ENCODE measurements at regions not wholly inside any gene's neighbourhood (a gene's known extent, or its start where the extent isn't known, plus 50 kb on each side); places are given as distances from the start of the nearest gene placed in this dataset.

DNA sequence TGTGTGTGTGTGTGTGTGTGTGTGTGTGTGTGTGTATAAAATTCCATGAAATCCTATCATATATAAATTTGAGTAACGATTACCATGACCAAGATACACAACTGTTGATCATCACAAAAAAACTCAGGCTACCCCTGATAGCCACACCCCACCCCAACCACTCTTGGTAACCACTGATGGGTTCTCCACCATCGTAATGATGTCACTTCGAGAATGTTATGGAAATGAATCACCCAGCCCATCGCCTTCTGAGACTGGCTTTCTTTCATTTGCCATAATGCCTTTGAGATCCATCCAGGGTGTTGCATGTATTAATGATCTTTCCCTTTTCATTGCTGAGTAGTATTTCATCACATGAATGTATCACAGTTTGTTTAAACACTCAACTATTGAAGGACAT, 496.0 kb downstream of the MIAT start:
- peaks cover 0 to 11% (median 0%) of the 10 kb centered on the region in 3 donors for H3K27me3 ChIP-seq
- intact Hi-C loops (cut with DNase I; ENCODE audit: low total_unique reads): no loop called here

DNA sequence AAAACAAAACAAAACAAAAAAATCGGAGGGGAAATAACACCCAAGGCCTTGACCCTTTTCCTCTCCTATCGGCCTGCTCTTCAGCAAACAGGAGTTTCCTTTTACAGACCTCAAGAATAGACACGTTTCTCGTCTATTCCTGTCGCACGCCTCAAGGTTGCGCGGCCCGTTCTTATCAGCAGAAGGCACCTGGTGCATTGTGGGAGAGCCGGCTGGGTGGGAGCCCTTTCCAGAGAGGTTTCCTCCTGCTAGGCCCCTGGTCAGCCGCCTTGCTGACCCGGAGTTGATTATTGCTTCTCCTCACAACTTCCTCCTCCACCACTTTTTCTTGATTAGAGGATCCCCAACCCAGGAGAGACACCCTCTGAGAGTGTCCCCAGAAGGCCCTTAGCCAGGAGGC, 497.3 kb downstream of the MIAT start:
- Histone ChIP-seq H3K27me3 (peaks cover 0 to 14% (median 0%) of the 10 kb centered on the region in 3 donors), H3K36me3 (no peaks in the 10 kb centered on the region), H3K4me1 (peaks cover 0 to 12% (median 5%) of the 10 kb centered on the region in 4 donors), H3K9me3 (no peaks in the 10 kb centered on the region), H3K27ac (no peak overlapping the region), H3K4me3 (no peak overlapping the region)
- WGBS, 5 donors: 18 to 32% (median 25%) methylated on average over 12 of the region's 12 CpGs
- peak in 1 of 2 donors; percentile 59 for DNase-seq
- intact Hi-C loops (cut with DNase I; ENCODE audit: low total_unique reads): no loop called here
- TF ChIP-seq, protein P1, sequence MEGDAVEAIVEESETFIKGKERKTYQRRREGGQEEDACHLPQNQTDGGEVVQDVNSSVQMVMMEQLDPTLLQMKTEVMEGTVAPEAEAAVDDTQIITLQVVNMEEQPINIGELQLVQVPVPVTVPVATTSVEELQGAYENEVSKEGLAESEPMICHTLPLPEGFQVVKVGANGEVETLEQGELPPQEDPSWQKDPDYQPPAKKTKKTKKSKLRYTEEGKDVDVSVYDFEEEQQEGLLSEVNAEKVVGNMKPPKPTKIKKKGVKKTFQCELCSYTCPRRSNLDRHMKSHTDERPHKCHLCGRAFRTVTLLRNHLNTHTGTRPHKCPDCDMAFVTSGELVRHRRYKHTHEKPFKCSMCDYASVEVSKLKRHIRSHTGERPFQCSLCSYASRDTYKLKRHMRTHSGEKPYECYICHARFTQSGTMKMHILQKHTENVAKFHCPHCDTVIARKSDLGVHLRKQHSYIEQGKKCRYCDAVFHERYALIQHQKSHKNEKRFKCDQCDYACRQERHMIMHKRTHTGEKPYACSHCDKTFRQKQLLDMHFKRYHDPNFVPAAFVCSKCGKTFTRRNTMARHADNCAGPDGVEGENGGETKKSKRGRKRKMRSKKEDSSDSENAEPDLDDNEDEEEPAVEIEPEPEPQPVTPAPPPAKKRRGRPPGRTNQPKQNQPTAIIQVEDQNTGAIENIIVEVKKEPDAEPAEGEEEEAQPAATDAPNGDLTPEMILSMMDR (IDR thresholded peaks at IDR 0.05): no peak
- no peak for TF ChIP-seq EP300 (IDR thresholded peaks at IDR 0.05)
- no peak for TF ChIP-seq POLR2A (IDR thresholded peaks at IDR 0.05)
- no peak for TF ChIP-seq POLR2AphosphoS5 (IDR thresholded peaks at IDR 0.05)

More for the DNA sequence above, 496.0 kb downstream of the MIAT start:
- Histone ChIP-seq H3K9me3 (no peaks in the 10 kb centered on the region), H3K36me3 (no peaks in the 10 kb centered on the region), H3K4me3 (no peak overlapping the region), H3K4me1 (peaks cover 0 to 12% (median 5%) of the 10 kb centered on the region in 4 donors), H3K27ac (no peak overlapping the region)
- TF ChIP-seq, protein P1 (IDR thresholded peaks at IDR 0.05): no peak
- TF ChIP-seq EP300 (IDR thresholded peaks at IDR 0.05): no peak
- TF ChIP-seq POLR2AphosphoS5 (IDR thresholded peaks at IDR 0.05): no peak
- TF ChIP-seq POLR2A (IDR thresholded peaks at IDR 0.05): no peak
- no peak for DNase-seq
- WGBS, 5 donors: 94 to 100% (median 96%) methylated on average over 4 of the region's 4 CpGs

DNA sequence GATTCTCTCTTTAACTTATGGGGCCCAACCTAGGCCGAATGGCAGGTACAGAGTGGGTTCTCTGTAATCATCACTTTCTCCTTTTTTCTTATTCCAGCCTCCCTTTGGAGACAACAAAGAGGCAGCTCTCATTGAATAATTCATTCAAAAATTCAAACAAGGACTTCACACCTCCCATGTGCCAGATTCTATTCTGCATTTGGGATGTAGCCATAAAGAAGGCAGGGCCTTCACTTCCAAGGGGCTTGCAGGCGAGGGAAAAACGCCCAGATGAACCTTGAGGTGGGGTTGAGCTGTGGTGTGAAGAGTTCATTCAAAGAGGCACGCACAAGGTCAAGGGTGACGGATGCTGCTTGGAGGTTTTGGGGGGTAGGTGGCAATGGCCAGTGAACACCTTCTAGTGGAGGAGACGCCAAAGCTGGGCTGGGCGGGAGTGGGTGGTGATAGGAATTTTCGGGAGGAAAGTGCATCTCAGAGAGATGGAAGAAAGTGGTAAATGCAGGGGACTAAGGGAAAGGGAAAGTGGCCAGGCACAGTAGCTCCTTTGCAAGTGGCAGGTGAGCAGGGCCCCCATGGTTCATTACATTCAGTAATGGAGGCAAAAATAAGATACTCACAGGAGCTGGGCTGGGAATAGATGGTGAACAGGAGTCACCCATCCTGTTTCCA, 499.6 kb downstream of the MIAT start:
- Histone ChIP-seq H3K27ac (no peak overlapping the region), H3K4me1 (no peaks in the 10 kb centered on the region), H3K4me3 (no peak overlapping the region), H3K36me3 (no peaks in the 10 kb centered on the region), H3K27me3 (peaks cover 0 to 18% (median 0%) of the 10 kb centered on the region in 3 donors), H3K9me3 (no peaks in the 10 kb centered on the region)
- WGBS, 5 donors: 84 to 91% (median 89%) methylated on average over 8 of the region's 8 CpGs
- TF ChIP-seq POLR2AphosphoS5 (IDR thresholded peaks at IDR 0.05) (no peak), POLR2A (IDR thresholded peaks at IDR 0.05) (no peak), EP300 (IDR thresholded peaks at IDR 0.05) (no peak)
- TF ChIP-seq, protein P1 (IDR thresholded peaks at IDR 0.05): no peak
- DNase-seq: no peak
- intact Hi-C loops (cut with DNase I; ENCODE audit: low total_unique reads): no loop called here

DNA sequence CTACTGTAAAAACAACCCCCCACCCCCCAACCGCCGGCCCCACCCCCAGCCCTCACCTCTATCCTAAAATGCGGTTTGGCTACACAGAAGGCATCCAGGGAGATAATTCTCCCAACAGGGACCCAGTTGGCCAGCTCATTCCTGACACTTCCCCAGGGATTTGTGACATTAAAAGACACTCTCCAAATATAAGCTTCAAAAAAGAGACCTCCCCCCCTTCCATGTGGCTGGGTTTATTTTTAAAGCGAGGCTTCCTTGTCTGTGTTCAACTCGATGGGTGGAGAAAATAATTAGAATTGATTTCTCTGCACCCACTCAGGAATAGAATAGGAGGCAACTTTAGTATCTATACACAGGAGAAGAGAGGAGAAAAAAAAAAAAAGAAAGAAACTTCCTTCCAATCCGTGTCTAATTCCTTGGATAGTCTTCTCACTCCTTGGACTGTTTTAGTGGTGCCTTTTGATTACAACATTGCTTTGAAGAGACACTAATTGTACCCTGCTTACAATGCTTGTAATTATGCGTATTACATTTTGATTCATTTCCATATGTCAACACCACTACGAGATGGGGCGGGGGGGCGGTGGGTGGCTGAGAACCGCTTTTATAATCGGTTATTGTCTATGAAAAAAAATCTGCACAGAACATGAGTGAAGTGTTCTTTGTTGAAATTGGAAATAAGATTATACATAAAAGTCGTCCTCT, 500.4 kb downstream of the MIAT start:
- intact Hi-C loops (cut with DNase I; ENCODE audit: low total_unique reads): no loop called here
- no peak for DNase-seq
- WGBS, 5 donors: 67 to 75% (median 71%) methylated on average over 13 of the region's 13 CpGs
- Histone ChIP-seq H3K27me3 (peaks cover 0 to 18% (median 0%) of the 10 kb centered on the region in 3 donors), H3K4me3 (no peak overlapping the region), H3K36me3 (no peaks in the 10 kb centered on the region), H3K27ac (no peak overlapping the region), H3K9me3 (no peaks in the 10 kb centered on the region), H3K4me1 (no peaks in the 10 kb centered on the region)
- no peak for TF ChIP-seq EP300 (IDR thresholded peaks at IDR 0.05)
- no peak for TF ChIP-seq POLR2AphosphoS5 (IDR thresholded peaks at IDR 0.05)
- TF ChIP-seq POLR2A (IDR thresholded peaks at IDR 0.05): no peak
- TF ChIP-seq, protein P1 (IDR thresholded peaks at IDR 0.05): no peak

All from stomach (tissue), 8 donors.